GM18502 (cell line): ENCODE measurements at regions not wholly inside any gene's neighbourhood (a gene's known extent, or its start where the extent isn't known, plus 50 kb on each side); places are given as distances from the start of the nearest gene placed in this dataset.
"Not testable (repeated sequence)": the region's sequence is repeated elsewhere in the genome, so short reads cannot be mapped to it uniquely, and the experiment has no call there.

Experiments
- ATAC-seq: cut with Tn5 transposase; IDR thresholded peaks from one replicate; pipeline ENCODE4 v1.9.1; 2021; ENCODE audit warnings: mild to moderate bottlenecking; ENCODE audit not compliant: unreplicated experiment, poor library complexity

GRCh38 chr4:123024710-123025109, 102.3 kb upstream of the NUDT6 start:
- ATAC-seq, result no peak

- no peak for ATAC-seq
Observed at GRCh38 chr4:123025398-123025797, 103.0 kb upstream of the NUDT6 start.

GRCh38 chr4:123026015-123026414, 103.6 kb upstream of the NUDT6 start:
- not testable (repeated sequence) for ATAC-seq

GRCh38 chr4:123031664-123032063, 109.3 kb upstream of the NUDT6 start:
- no peak for ATAC-seq

- no peak for ATAC-seq
Observed at GRCh38 chr4:123034023-123034422, 111.6 kb upstream of the NUDT6 start.

- no peak for ATAC-seq
Observed at GRCh38 chr4:123035239-123035638, 112.8 kb upstream of the NUDT6 start.

- no peak for ATAC-seq
Observed at GRCh38 chr4:123037804-123038203, 115.4 kb upstream of the NUDT6 start.

- no peak for ATAC-seq
Observed at GRCh38 chr4:123042095-123042494, 119.7 kb upstream of the NUDT6 start.

GRCh38 chr4:123043013-123043412, 120.6 kb upstream of the NUDT6 start:
- ATAC-seq, result no peak

- ATAC-seq, result no peak
Observed at GRCh38 chr4:123043793-123044425, 121.5 kb upstream of the NUDT6 start.

- no peak for ATAC-seq
Observed at GRCh38 chr4:123046096-123046495, 123.7 kb upstream of the NUDT6 start.

GRCh38 chr4:123050018-123050417, 127.6 kb upstream of the NUDT6 start:
- no peak for ATAC-seq

- no peak for ATAC-seq
Observed at GRCh38 chr4:123052007-123052406, 129.6 kb upstream of the NUDT6 start.

- ATAC-seq, result no peak
Observed at GRCh38 chr4:123055943-123056342, 133.5 kb upstream of the NUDT6 start.

- no peak for ATAC-seq
Observed at GRCh38 chr4:123060039-123060770, 137.8 kb upstream of the NUDT6 start.

- ATAC-seq, result no peak
Observed at GRCh38 chr4:123064390-123064789, 142.0 kb upstream of the NUDT6 start.

- no peak for ATAC-seq
Observed at GRCh38 chr4:123068081-123068480, 145.7 kb upstream of the NUDT6 start.

- no peak for ATAC-seq
Observed at GRCh38 chr4:123072060-123072459, 149.7 kb upstream of the NUDT6 start.

GRCh38 chr4:123073650-123074049, 151.3 kb upstream of the NUDT6 start:
- ATAC-seq, result peak; percentile 56

- no peak for ATAC-seq
Observed at GRCh38 chr4:123077330-123077729, 154.9 kb upstream of the NUDT6 start.

GRCh38 chr4:123081971-123082370, 159.6 kb upstream of the NUDT6 start:
- ATAC-seq, result no peak

GRCh38 chr4:123083646-123084045, 161.2 kb upstream of the NUDT6 start:
- no peak for ATAC-seq
